ENCODE measurements at regions not wholly inside any gene's neighbourhood (a gene's known extent, or its start where the extent isn't known, plus 50 kb on each side); places are given as distances from the start of the nearest gene placed in this dataset.
A peak's percentile ranks its signal among the peaks of the same experiment; 100 is the strongest.
"Not testable (repeated sequence)": the region's sequence is repeated elsewhere in the genome, so short reads cannot be mapped to it uniquely, and the experiment has no call there.

DNA sequence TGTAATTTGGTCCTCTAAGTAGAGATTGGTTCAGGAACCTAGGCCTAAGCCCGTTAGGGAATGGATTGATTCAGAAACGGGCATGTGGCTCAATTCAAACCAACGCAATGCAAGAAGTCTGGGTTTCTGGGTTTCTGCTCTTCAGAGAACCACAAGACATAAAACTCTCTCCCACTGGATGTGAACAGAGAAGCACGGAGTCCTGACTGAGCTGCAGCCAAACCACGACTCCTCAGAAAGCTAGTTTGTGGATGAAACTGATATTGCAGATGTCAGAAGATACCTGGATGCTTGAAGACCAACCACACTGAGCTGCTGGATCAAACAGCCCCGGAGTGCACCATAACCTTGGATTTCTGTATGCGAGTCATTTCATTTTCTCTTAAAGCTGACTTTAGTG, 50.0 kb downstream of the SOD2 start:
- DNase-seq, result no peak

DNA sequence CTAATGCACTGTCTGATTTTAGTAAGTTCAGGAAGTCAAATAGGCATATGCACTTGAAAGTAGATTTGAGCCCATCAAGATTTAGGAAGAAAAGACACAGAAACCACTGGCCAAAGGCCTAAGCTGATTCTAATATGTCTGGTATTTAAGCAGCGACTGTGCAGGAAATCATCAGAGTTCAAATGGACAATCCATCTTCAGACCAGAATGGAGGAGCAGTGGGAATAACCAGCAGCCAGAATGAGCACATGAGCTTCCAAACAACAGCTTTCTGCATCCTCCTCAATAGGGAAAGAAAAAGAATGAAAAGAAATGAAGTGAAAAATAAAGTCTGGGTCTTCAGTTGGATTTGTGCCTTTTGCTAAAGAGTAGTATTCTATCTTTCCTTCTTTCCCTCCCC, 50.6 kb downstream of the SOD2 start:
- no peak for DNase-seq

DNA sequence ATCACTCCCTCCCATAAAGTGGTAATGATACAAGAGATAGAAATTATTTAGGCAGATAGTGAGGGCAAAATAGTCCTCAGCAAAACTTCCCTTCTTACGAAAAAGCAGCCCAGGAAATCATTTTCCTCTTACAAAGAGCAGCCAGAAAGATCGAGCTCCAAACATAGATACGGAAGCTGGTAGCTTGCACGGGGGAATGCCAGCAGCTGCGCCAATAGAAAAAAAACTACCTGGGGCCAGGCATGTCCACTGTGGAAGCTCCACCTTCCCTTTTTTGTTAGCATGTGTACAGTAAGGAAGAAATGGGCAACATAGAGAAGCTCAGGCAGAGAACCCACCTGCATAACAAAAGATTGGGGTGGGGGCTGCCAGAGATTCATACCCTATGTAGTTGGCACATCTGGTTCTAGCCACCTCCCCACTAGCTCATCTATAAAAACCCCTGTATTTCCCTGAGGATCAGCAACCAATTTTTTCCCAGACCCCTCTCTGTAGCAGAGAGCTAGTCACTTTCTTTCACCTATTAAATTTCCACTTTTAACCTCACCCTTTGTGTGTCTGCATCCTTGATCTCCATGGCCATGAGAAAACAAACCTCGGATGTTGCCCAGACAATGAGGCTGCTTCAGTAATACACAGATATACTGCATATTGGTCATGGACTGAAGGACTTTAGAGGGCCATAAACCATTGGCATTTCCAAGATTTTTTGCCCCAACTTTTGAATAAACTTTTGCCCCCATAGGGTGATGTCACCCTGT, 52.1 kb downstream of the SOD2 start:
- no peak for DNase-seq

DNA sequence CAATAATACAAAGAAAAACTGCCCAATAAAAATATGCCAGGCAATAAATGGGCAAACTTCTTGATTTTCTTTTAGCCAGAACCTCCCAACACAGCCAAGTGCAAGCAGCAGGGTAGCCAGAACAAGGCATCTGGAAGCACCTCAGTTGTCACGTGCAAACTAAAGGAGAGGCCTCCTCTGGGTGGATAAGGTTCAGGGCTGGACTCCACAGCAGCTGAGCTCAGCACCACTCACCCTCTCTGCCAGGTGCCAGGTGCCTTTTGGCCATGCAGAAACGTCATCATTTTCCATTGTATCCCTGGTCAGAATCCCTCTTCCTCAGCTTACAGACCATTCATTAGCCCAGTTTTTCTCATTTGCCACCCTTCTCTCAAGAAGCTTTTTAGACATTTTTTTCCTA, 52.7 kb downstream of the SOD2 start:
- DNase-seq, result no peak

DNA sequence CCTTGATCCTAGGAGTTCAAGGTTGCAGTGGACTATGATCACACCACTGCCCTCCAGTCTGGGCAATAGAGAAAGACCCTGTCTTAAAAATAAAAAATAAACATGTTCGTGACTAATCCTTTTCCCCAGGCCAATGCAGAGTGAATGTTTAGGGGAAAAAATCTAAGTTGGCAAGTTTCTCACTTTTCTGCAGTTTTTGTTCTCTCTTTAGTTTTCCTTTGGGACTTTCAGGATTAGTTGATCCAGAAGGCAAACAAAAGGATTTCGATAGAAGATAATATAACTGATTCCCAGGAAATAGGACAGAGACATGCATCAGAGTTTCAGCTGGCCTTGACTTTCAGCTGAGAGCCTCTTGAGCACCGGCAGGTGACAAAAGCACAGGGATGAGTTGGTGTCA, 53.3 kb downstream of the SOD2 start:
- no peak for DNase-seq

DNA sequence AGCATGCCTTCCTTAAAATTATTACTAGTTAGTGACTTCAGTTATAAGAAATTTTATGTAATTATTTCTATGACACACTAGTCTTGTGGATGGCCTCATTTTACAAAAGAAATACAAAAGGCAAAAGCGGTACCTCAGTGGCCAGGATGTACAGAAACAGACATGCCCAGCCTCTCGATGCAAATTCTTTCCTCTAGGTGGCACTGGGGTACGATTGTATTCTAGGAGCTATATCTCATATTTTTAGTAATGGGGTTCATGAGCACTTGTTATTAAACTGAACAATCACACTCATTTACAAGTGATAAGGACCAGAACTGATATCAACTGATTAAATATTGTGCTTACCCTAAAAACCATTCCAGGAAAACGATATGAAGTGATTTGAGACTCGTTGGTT, 59.8 kb downstream of the SOD2 start:
- DNase-seq, result peak in 1 of 2 experiments; percentile 2

DNA sequence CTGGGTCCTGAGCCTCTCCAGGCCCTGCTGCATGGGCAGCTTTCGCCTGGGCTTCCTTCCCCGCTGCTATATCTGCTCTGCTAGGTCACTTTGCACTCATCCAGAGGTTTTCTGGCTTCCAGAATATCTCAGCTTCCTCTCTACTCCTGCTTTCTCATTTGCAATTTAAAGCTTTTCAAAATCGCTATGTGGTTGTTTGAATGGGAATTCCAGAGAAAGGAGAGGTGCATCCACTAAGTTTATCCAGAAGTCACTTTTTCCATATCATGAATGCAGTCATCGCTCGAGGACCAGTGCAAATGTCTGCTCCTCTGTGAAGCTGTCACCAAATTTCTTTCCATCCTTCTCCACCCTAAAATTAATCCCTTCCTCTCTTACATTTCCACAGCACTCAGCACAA, 61.2 kb downstream of the SOD2 start:
- DNase-seq, result no peak

DNA sequence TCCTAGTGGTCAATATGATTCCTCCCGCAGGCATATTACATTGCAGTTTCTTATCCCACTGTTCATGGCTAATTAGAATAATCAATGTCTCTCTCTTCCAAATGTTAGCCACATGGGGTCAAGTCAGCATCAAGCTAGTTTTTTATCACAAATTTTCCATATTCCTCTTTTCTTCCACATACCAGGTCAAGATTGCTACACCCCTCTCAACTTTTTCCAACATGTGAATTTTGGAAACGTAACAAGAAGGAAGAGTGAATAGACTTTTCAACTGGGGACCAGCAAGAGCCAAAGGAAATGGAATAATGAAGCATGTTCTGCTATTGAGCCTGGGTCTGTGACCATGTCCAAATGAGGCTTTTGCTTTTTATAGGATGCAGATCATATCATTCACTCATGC, 65.1 kb downstream of the SOD2 start:
- DNase-seq, result no peak

DNA sequence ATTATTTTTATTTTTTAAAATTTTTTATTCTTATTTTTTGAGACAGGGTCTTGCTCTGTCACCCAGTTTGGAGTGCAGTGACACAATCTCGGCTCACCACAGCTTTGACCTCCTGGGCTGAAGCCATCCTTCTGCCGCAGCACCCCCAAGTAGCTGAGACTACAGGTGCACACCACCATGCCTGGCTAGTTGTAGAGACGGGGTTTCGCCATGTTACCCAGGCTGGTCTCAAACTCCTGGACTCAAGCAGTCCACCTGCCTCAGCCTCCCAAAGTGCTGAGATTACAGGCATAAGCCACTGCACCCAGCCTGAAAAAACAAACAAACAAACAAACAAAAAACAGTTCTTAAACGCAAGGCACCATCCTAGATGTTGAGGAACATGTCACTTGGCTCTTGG, 66.5 kb downstream of the SOD2 start:
- not testable (repeated sequence) for DNase-seq

DNA sequence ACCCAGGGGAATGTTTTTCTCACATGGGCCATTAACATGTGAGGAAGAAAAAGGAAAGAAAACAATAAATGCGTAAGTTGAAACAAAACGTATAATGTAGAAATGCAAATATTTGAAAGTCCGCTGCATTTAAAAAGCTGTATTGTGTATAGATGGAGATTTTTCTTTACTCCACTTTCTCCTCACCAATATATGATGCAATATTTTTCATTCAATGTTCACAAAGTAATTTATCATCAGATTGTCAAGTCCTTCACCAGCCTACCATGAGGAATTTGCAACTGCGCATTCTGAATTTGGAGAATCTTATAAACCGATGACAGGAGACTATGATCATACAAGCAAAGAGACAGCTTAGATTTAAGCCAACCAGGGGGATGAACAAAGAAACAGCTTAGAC, 69.9 kb downstream of the SOD2 start:
- DNase-seq, result no peak

DNA sequence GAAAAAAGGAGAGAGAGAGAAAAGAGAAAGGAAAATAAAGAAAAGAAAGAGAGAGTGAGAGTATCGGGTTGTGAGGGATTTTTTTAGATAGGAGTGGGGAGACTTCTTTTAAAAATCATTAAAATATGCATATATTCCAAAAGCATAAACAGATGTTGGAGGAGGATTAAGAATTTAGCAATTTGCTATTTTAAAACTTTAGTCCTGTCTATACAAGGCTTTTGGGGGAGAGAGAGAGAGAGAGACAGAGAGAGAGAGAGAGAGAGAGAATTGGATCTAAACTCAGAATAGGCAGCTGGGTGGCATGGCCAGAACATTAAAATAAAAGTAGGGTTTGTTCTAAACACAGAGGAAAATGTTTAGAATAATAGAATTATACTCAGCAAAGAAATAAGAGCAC, 72.1 kb downstream of the SOD2 start:
- DNase-seq, result no peak

DNA sequence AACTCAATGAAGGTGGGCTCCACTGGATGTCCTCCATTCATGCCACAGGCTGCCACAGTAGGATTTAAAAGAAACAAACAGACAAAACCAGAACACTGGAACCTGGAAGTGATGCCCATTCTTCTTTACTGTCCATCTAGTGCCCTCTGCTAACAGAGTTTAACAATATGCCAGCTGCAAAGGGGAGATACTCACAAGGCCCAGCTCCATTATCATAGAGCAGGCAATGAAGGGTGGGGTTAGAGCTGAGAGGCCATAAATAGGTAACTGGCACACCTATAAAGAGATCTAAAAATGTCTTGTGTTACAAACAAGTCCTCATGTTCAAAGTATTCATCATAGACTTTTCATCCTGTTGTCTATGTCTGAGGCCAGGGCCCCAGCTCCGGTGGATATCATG, 75.6 kb downstream of the SOD2 start:
- DNase-seq, result no peak

DNA sequence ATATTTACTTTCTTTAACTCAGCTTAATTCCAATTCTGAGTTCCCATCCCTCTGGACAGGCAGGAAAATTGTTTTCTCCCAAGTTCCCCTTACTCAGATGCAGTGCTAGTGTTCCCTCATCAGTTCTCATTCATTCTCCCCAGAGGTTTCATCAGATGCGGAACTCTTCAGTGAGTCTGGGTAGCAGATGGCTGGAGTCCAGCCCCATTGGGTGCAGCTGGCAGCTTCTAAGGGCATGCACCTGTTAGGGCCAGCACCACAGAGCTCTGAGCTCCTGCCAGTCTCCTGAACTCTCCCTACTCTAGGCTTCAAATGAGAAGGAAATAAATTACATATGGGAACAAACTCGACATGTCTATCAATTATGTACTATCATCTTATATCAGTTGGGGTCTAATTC, 76.6 kb downstream of the SOD2 start:
- no peak for DNase-seq

DNA sequence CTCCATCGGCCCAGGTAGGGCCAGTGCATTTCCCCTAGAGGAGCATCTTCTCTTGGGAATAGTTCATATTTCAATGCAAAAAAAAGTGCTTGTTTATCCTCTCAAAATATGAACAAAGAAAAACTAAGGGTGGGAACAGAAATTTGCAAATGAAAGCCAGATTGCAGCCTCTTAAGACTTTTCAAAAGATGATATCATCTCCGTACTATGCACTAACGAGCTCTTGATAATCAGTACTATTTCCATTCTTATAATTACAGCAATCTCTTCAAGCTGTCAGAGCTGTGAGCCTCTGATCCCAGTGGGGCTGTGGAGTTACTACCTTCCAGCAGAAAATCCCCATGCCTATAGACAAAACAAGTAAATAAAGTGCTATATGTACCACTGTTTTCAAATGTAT, 77.1 kb downstream of the SOD2 start:
- no peak for DNase-seq

DNA sequence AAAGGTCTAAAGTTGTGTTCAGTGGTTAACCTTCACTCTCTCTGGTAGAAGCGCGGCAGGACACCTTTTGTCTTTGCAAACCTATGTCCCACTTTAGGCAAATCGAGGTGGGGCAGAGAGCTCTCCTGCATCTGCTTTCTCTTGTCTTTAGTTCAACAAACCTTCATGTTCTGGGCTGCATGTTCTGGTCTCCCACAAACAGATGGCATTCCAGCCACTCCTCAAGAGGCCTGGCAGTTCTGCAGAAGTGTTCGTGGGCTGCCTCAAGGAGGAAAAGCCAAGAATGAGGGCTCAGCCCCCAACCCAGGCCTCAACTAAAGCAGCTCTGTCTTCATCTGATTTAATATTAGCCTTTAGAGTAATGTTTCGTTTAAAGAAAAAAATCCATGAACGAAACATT, 82.2 kb downstream of the SOD2 start:
- no peak for DNase-seq

DNA sequence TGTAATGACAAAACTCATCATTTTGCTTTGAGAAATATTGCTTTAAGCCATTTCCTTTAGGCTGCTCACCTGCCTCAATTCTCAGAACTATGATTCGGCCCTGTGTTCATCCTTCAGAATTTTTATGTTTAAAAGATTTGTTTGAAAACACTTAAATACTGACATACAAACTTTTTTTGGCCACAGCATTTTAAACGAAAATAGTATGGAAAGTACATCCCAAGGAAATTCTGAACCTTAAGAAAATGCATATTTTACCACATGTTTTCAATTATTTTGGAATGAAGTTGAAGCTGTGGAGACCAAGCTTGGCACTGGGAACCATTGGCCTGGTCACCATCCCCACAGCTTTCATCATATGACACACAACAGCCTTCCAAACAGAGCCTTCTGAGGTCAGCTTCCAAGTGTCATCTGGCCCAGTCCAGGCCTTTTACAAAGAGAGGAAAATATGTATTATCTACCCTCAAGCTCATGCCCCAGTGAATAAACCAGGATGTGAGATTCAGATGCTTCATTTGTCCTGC, 83.3 kb downstream of the SOD2 start:
- DNase-seq, result no peak

DNA sequence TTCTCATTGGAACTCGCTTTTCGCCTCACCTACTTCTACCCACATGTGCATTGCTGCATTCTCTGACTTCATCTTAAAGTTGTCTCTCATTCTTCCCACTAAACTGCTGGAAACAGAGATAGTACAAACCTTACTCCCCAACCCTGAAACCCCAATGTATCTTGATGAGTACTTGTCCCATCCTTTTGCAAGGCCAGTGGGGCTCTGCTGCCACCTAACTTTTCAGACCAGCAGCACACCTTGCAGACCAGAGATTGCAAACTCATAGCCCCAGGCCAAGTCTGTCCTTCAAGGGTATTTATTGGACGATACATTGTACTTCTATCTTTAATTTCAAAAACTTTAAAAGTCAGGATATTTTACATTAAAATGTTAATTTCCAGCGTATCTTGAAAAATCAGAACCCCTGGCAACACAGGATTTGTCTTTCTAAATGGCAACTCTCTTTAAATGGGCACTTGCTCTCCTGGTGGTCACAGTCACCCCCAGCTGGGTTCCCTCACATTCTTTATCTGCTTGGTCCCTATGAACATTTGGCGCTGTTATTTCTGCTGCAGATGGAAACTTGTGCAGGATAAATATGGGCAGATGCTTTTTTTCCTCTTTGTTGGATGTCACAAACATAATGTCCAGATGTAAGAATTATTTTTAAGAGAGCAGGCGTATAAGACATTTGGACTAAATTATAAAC, 83.9 kb downstream of the SOD2 start:
- DNase-seq, result peak in 1 of 2 experiments; percentile 7

DNA sequence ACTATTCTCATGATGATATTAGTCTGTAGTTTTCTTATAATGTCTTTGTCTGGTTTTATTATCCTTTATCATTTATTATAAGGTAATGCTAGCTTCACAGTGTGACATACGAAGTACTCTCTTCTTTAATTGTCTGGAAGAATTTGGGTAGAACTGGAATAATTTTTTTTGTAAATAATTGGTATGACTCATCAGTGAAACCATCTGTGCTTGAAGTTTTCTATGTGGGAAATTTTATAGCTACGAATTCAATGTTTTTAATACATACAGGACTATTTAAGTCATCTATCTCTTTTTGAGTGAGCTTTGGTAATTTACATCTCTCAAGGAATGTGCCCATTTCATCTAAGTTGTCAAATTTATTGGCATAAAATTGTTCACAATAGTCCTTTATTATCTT, 86.3 kb downstream of the SOD2 start:
- no peak for DNase-seq

DNA sequence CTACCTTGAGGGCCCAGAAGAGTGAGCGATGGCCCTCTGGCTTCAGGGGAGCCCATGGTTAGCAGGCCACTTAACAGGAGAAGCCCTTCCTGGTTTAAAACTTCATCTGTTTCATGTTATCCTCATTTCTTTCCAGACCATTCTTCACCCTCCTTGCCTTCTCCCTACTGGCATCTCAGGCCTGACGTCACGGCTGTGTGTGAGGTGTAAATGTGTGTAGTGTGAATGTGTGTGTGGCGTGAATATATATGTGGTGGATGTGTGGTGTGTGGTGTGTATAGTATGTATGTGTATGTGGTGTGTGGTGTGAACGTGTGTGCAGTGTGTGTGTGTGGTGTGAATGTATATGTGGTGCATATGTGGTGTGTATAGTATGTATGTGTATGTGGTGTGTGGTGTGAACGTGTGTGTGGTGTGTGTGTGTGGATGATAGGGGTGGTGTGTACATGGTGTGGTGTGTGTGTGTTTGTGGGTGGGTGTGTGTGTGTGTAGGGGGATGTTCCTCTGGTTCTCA, 88.5 kb downstream of the SOD2 start:
- no peak for DNase-seq

DNA sequence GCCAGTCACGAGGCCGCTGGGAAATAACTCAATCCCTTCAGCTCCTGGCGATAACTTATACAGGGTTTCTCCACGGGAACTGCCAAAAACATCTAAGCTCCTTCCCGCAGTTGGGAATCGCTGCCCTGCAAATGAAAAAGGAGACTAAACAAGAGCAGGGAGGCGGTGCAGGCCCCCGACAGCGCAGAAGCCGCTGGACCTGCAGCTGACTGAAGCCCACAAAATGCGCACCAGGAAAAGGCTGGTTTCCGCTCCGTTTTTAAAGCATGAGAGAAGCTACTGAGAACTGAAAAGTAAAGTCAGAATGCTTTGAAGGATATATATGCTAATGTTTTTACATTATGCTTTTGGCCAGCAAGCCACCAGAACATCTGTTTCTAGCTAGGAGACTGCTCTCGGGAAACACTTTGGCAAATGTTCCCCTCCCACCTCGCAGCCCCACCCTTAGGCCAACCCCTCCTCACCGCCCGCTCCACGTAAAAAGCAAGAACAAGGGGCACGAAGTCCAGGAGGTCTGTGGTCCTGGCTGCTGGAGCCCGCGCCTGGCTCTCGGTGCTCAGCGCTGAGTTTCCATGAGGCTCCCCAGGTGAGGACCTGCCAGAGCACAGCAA, 90.5 kb downstream of the SOD2 start:
- DNase-seq, result no peak

DNA sequence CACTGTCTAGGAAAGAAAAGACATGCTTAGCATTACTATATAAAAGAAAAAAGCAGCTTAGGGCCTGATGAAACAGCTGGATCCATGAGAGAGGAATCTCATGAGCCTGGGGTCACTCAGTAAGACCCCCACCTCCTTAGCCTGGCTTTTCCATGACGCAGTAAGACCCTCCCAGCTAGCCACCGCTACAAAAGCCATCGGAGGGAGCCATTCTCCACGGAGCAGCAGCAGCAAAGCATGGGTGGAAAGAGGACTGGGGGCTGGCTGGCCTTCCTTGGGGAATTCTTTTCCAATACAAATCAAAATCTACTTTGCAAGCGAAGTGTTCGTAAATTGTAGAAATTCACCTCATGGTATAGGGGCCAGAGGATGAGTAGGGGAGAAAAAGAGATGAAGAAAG, 91.8 kb downstream of the SOD2 start:
- no peak for DNase-seq

DNA sequence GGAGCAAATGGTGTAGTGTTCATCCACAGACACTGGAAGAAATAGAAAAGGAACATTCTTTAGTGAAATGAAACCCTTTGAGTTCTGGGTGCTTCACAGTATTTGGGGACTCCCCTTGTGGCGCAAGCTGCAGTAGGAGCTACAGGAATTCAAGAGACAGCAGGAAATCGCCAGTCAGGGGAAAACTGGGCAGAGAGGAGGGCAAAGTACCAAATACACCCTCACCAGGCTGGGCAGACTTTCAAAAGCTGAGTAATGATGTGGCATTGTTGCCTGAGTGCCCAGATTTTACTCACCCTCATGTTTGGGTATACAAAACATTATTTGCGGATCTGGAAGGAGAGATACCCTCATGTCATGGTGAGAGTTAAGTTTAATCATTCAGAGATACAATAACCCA, 97.9 kb downstream of the SOD2 start:
- peak in 1 of 2 experiments; percentile 69 for DNase-seq

DNA sequence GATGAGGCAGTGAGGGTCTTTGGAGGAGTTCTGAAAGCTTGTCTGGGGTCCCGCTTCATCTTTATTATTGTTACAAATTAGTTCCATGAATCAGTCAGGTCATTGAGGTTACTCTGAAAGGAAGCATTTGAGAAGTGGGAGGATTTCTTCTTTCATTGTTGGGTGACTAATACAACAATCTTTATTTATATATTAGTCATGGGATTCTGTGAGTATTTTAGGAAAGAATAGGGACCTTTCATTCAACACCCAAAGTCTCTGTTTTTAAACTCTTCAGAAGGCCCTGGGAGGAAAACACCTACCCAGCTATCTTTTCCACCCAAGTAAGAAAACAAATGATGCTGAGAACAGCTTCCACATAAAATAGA, 98.3 kb downstream of the SOD2 start:
- DNase-seq, result peak; percentile 49 to 60

Measured in SW 1271 (cell line).